Panc1 (cell line): ENCODE measurements at regions not wholly inside any gene's neighbourhood (a gene's known extent, or its start where the extent isn't known, plus 50 kb on each side); places are given as distances from the start of the nearest gene placed in this dataset.

Experiments used
- POLR2AphosphoS5 ChIP-seq: IDR thresholded peaks from 2 replicates; pipeline ENCODE4 v1.6.1; 2012; ENCODE audit warnings: mild to moderate bottlenecking, low read depth, low read length, moderate library complexity
- REST ChIP-seq, 2 experiments: IDR thresholded peaks; 2 replicates each; pipeline ENCODE4 v1.6.1; 2011 to 2012; ENCODE audit warnings: low read depth in 2 of 2, control low read depth in 1 of 2, low read length in 1 of 2, mild to moderate bottlenecking in 1 of 2, moderate library complexity in 1 of 2; ENCODE audit not compliant: insufficient read depth in 1 of 2
- TF ChIP-seq, protein P1 (sequence below): fragments of 450-650 bp; IDR thresholded peaks from 2 replicates; pipeline ENCODE4 v1.5.1; 2017; ENCODE audit warnings: mild to moderate bottlenecking

GRCh38 chr6:140985679-140986275, 1146.9 kb upstream of the GJE1 start:
- TF ChIP-seq, protein P1, sequence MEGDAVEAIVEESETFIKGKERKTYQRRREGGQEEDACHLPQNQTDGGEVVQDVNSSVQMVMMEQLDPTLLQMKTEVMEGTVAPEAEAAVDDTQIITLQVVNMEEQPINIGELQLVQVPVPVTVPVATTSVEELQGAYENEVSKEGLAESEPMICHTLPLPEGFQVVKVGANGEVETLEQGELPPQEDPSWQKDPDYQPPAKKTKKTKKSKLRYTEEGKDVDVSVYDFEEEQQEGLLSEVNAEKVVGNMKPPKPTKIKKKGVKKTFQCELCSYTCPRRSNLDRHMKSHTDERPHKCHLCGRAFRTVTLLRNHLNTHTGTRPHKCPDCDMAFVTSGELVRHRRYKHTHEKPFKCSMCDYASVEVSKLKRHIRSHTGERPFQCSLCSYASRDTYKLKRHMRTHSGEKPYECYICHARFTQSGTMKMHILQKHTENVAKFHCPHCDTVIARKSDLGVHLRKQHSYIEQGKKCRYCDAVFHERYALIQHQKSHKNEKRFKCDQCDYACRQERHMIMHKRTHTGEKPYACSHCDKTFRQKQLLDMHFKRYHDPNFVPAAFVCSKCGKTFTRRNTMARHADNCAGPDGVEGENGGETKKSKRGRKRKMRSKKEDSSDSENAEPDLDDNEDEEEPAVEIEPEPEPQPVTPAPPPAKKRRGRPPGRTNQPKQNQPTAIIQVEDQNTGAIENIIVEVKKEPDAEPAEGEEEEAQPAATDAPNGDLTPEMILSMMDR = no peak
- no peak for TF ChIP-seq POLR2AphosphoS5
- no peak for TF ChIP-seq REST (IDR thresholded peaks at IDR 0.05; ENCODE audit: insufficient read depth in 1 of 2, low read depth in 2 of 2, low read length in 1 of 2)
